ENCODE measurements at regions not wholly inside any gene's neighbourhood (a gene's known extent, or its start where the extent isn't known, plus 50 kb on each side); places are given as distances from the start of the nearest gene placed in this dataset.

GRCh38 chr3:73206030-73206429 lies 144.6 kb downstream of the EBLN2 start:
- no peaks in the 10 kb centered on the region for H3K36me3 Mint-ChIP-seq
- POLR2A ChIA-PET: no interaction called here
- ATAC-seq (no peak), DNase-seq (ENCODE audit: low spot score) (no peak)
- peaks cover 6% of the 10 kb centered on the region for H3K4me1 Mint-ChIP-seq
- H3K27me3 Mint-ChIP-seq (ENCODE audit: low read depth): no peaks in the 10 kb centered on the region
- no peak overlapping the region for H3K4me3 Mint-ChIP-seq
- no peaks in the 10 kb centered on the region for H3K9me3 Mint-ChIP-seq
- CTCF ChIA-PET: no interaction called here
- H3K27ac Mint-ChIP-seq: no peak overlapping the region
- TF ChIP-seq SP1 (CRISPR knock-in tag; conservative IDR thresholded peaks at IDR 0.05) (no peak), ZBTB43 (CRISPR knock-in tag; IDR thresholded peaks at IDR 0.05) (no peak), GRHL2 (CRISPR knock-in tag; IDR thresholded peaks at IDR 0.05; ENCODE audit: insufficient replicate concordance, severe bottlenecking) (no peak), ZSCAN18 (CRISPR knock-in tag; IDR thresholded peaks at IDR 0.05) (no peak), ATF1 (CRISPR knock-in tag; IDR thresholded peaks at IDR 0.05) (no peak), JUN (CRISPR knock-in tag; IDR thresholded peaks at IDR 0.05) (no peak), NFYB (CRISPR knock-in tag; conservative IDR thresholded peaks at IDR 0.05; ENCODE audit: low read depth) (no peak), NFATC4 (CRISPR knock-in tag; IDR thresholded peaks at IDR 0.05) (no peak), FOXP1 (CRISPR knock-in tag; IDR thresholded peaks at IDR 0.05; ENCODE audit: borderline replicate concordance) (no peak), ZNF423 (CRISPR knock-in tag; IDR thresholded peaks at IDR 0.05) (no peak), RELA (CRISPR knock-in tag; IDR thresholded peaks at IDR 0.05; ENCODE audit: borderline replicate concordance) (no peak), ARID4B (CRISPR knock-in tag; IDR thresholded peaks at IDR 0.05; ENCODE audit: borderline replicate concordance) (no peak), HMGA2 (CRISPR knock-in tag; IDR thresholded peaks at IDR 0.05) (no peak), ZNF532 (CRISPR knock-in tag; IDR thresholded peaks at IDR 0.05; ENCODE audit: borderline replicate concordance) (no peak), TCF7 (CRISPR knock-in tag; IDR thresholded peaks at IDR 0.05; ENCODE audit: low read depth) (no peak), ZMAT4 (CRISPR knock-in tag; IDR thresholded peaks at IDR 0.05) (no peak), ATF3 (CRISPR knock-in tag; conservative IDR thresholded peaks at IDR 0.05) (no peak), NR1H2 (CRISPR knock-in tag; IDR thresholded peaks at IDR 0.05) (no peak)

Data from WTC11 (cell line).